Erythroblast (primary cell): ENCODE measurements at regions not wholly inside any gene's neighbourhood (a gene's known extent, or its start where the extent isn't known, plus 50 kb on each side); places are given as distances from the start of the nearest gene placed in this dataset.

Experiments
- GATA1 ChIP-seq: IDR thresholded peaks from 2 replicates; pipeline ENCODE4 v1.6.1; 2011; ENCODE audit warnings: low read depth, mild to moderate bottlenecking, control low read depth, low read length, moderate library complexity
- POLR2A ChIP-seq: IDR thresholded peaks from 2 replicates; pipeline ENCODE4 v1.6.1; 2011; ENCODE audit warnings: mild to moderate bottlenecking, low read length

DNA sequence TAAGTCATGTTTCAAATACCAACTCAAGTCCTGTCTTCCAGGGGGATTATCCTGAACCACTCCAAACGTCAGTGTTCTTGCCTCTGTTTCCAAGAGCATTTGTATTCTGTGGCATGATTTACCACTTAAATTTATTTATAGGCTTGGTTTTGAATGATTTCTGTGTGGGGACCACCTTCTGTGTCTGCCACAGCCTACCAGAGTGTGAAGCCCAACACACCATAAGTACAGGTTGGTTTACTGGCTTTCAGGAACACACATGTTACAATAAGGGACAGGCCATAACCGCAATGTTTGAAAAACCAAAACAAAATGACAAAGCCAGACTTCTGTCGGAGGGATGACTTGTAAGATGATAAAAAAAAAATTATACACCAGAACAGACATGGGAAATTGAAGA is 56.5 kb upstream of the MAP3K7 start:
- TF ChIP-seq POLR2A, result no peak
- TF ChIP-seq GATA1, result no peak
